HepG2 (cell line): ENCODE measurements at regions not wholly inside any gene's neighbourhood (a gene's known extent, or its start where the extent isn't known, plus 50 kb on each side); places are given as distances from the start of the nearest gene placed in this dataset.

Experiments used
- CTCF ChIP-seq: sonication (generic); formaldehyde crosslinking; IDR thresholded peaks from 2 replicates; pipeline ENCODE4 v1.5.0; 2020; ENCODE audit warnings: mild to moderate bottlenecking, missing genetic modification reagents, moderate library complexity
- ELF1 ChIP-seq: sonication (generic); formaldehyde crosslinking; IDR thresholded peaks from 2 replicates; pipeline ENCODE4 v1.4.0; 2020; ENCODE audit warnings: missing genetic modification reagents
- ERF ChIP-seq: IDR thresholded peaks from 2 replicates; pipeline ENCODE4 v1.6.1; 2018; ENCODE audit warnings: missing biosample characterization, missing genetic modification reagents
- FOXC1 ChIP-seq: sonication (generic); formaldehyde crosslinking; IDR thresholded peaks from 2 replicates; pipeline ENCODE4 v1.8.0; 2022; ENCODE audit warnings: mild to moderate bottlenecking, missing genetic modification reagents, borderline replicate concordance
- IKZF4 ChIP-seq: sonication (generic); formaldehyde crosslinking; IDR thresholded peaks from 2 replicates; pipeline ENCODE4 v1.5.1; 2020; ENCODE audit warnings: borderline replicate concordance, mild to moderate bottlenecking, low read depth, missing genetic modification reagents; ENCODE audit errors: not compliant biosample characterization
- IKZF5 ChIP-seq: IDR thresholded peaks from 2 replicates; pipeline ENCODE4 v1.6.1; 2018; ENCODE audit warnings: missing genetic modification reagents, mild to moderate bottlenecking, missing compliant biosample characterization
- JUND ChIP-seq: sonication (generic); formaldehyde crosslinking; IDR thresholded peaks from 2 replicates; pipeline ENCODE4 v1.8.0; 2022; ENCODE audit warnings: mild to moderate bottlenecking, missing genetic modification reagents
- MAF1 ChIP-seq: sonication (generic); formaldehyde crosslinking; IDR thresholded peaks from 2 replicates; pipeline ENCODE4 v1.5.0; 2020; ENCODE audit warnings: missing genetic modification reagents, borderline replicate concordance
- MAX ChIP-seq: IDR thresholded peaks from 2 replicates; pipeline ENCODE4 v1.6.1; 2012; ENCODE audit warnings: inconsistent platforms
- NFKB2 ChIP-seq: sonication (generic); formaldehyde crosslinking; IDR thresholded peaks from 2 replicates; pipeline ENCODE4 v1.4.0; 2020; ENCODE audit warnings: missing genetic modification reagents, borderline replicate concordance
- SIX4 ChIP-seq: sonication (generic); formaldehyde crosslinking; IDR thresholded peaks from 2 replicates; pipeline ENCODE4 v1.4.0; 2020; ENCODE audit warnings: missing genetic modification reagents
- SMARCE1 ChIP-seq: fragments of 450-650 bp; IDR thresholded peaks from 2 replicates; pipeline ENCODE4 v1.6.1; 2017; ENCODE audit warnings: borderline replicate concordance
- SMYD3 ChIP-seq: sonication (generic); formaldehyde crosslinking; IDR thresholded peaks from 2 replicates; pipeline ENCODE4 v1.8.1; 2023; ENCODE audit warnings: mild to moderate bottlenecking, missing genetic modification reagents
- THRA ChIP-seq: sonication (generic); formaldehyde crosslinking; IDR thresholded peaks from 2 replicates; pipeline ENCODE4 v1.4.0; 2020; ENCODE audit warnings: missing genetic modification reagents, borderline replicate concordance
- ZFAT ChIP-seq: sonication (generic); formaldehyde crosslinking; conservative IDR thresholded peaks from 2 replicates; pipeline ENCODE4 v1.8.1; 2023; ENCODE audit warnings: missing genetic modification reagents, inconsistent platforms
- ZKSCAN1 ChIP-seq: fragments of 150-350 bp; IDR thresholded peaks from 2 replicates; pipeline ENCODE4 v1.6.1; 2014; ENCODE audit warnings: low read length
- ZNF503 ChIP-seq: sonication (generic); formaldehyde crosslinking; IDR thresholded peaks from 2 replicates; pipeline ENCODE4 v1.4.0; 2020; ENCODE audit warnings: missing genetic modification reagents
- ZNF570 ChIP-seq: sonication (generic); formaldehyde crosslinking; IDR thresholded peaks from 2 replicates; pipeline ENCODE4 v1.4.0; 2020; ENCODE audit warnings: mild to moderate bottlenecking, missing genetic modification reagents, borderline replicate concordance
- ZNF577 ChIP-seq: sonication (generic); formaldehyde crosslinking; IDR thresholded peaks from 2 replicates; pipeline ENCODE4 v1.4.0; 2020; ENCODE audit warnings: mild to moderate bottlenecking, low read depth, missing genetic modification reagents, borderline replicate concordance
- ZNF580 ChIP-seq: IDR thresholded peaks from 2 replicates; pipeline ENCODE4 v1.6.1; 2016; ENCODE audit warnings: low read depth, borderline replicate concordance
- ZNF720 ChIP-seq: sonication (generic); formaldehyde crosslinking; IDR thresholded peaks from 2 replicates; pipeline ENCODE4 v1.4.0; 2020; ENCODE audit warnings: missing genetic modification reagents
- ZNF75D ChIP-seq: sonication (generic); formaldehyde crosslinking; IDR thresholded peaks from 2 replicates; pipeline ENCODE4 v1.8.1; 2023; ENCODE audit warnings: missing genetic modification reagents, mild to moderate bottlenecking, borderline replicate concordance
- ZNF83 ChIP-seq: sonication (generic); formaldehyde crosslinking; IDR thresholded peaks from 2 replicates; pipeline ENCODE4 v1.4.0; 2020; ENCODE audit warnings: missing genetic modification reagents, mild to moderate bottlenecking, borderline replicate concordance

- TF ChIP-seq THRA (CRISPR knock-in tag), result peak; percentile 59; the same call in 1 of the 2 replicates
- TF ChIP-seq ZNF580 (CRISPR knock-in tag), result 0 out of 2 replicates have a peak, but pooled peaks have one; percentile 30
- TF ChIP-seq ZNF570 (CRISPR knock-in tag), result no peak
- no peak for TF ChIP-seq FOXC1 (CRISPR knock-in tag)
- 0 out of 2 replicates have a peak, but pooled peaks have one; percentile 6 for TF ChIP-seq ELF1 (CRISPR knock-in tag)
- no peak for TF ChIP-seq ZFAT (CRISPR knock-in tag)
- TF ChIP-seq JUND, result no peak
- peak; percentile 64; the same call in 1 of the 2 replicates for TF ChIP-seq ZNF503 (CRISPR knock-in tag)
- no peak for TF ChIP-seq ZNF577 (CRISPR knock-in tag)
- TF ChIP-seq ZKSCAN1, result no peak
- TF ChIP-seq ZNF83, result no peak
- TF ChIP-seq ZNF720 (CRISPR knock-in tag), result no peak
- TF ChIP-seq IKZF5, result no peak
- TF ChIP-seq SIX4 (CRISPR knock-in tag), result no peak
- TF ChIP-seq IKZF4 (CRISPR knock-in tag), result no peak
- TF ChIP-seq ZNF75D (CRISPR knock-in tag), result no peak
- TF ChIP-seq MAF1 (CRISPR knock-in tag), result 0 out of 2 replicates have a peak, but pooled peaks have one; percentile 46
- no peak for TF ChIP-seq ERF
- TF ChIP-seq NFKB2 (CRISPR knock-in tag), result no peak
- TF ChIP-seq CTCF (CRISPR knock-in tag), result no peak
- TF ChIP-seq SMARCE1, result no peak
- TF ChIP-seq SMYD3 (CRISPR knock-in tag), result no peak
- no peak for TF ChIP-seq MAX
Measured at GRCh38 chr2:44061876-44062275, 66.1 kb upstream of the LRPPRC start (continued).
